ENCODE measurements at regions not wholly inside any gene's neighbourhood (a gene's known extent, or its start where the extent isn't known, plus 50 kb on each side); places are given as distances from the start of the nearest gene placed in this dataset.

DNA sequence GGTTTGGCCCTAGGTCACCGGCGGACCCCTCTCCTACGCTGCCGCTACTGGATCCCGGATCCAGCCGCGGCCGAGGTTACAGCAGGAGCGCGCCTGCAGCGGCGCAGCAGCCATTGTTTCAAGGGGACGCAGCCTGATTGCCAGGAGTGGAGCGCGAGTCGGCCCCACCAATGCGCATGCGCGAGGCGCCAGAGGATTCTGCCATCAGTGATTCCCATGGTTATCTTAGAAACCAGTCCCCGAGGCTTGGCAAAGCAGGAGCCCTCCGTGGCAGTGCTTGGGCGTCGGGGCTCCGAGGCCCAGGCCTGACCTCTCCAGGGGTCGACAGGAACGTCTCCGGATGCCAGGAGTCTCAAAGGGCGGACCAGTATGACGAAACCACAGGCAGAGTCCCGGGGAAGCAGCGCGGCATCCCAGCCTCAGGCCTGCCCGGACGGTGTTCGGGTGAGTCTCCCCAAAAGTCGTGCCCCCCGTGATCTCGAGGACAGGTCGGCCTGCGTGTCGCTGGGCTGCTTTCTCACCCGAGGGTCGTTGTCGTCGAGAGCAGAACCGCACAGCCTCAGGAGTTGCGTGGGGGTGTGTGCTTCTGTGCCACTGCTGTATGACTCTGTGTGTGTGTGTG lies 608.5 kb downstream of the KCNJ18 start:
- no peaks in the 10 kb centered on the region for H3F3A ChIP-seq (ENCODE audit: insufficient read depth, low read depth)
- POLR2A ChIA-PET (ENCODE audit: unreplicated experiment), result no interaction called here
- H4K20me1 ChIP-seq (ENCODE audit: insufficient read depth), result no peaks in the 10 kb centered on the region
- no peak for DNase-seq
- H3K27me3 ChIP-seq (ENCODE audit: insufficient read depth, low read depth), result peaks cover 55% of the 10 kb centered on the region
- no peak overlapping the region for H3K4me2 ChIP-seq
- no peaks in the 10 kb centered on the region for H3K4me1 ChIP-seq (replicated peaks; ENCODE audit: insufficient read depth)
- no peaks in the 10 kb centered on the region for H3K9me3 ChIP-seq (ENCODE audit: insufficient read depth, low read depth)
- no peak overlapping the region for H3K27ac ChIP-seq
- no peak overlapping the region for H3K4me3 ChIP-seq
- no peaks in the 10 kb centered on the region for H3K9me2 ChIP-seq (ENCODE audit: insufficient read depth)
- H3K36me3 ChIP-seq (ENCODE audit: low read depth), result no peaks in the 10 kb centered on the region
- TF ChIP-seq, protein P1, sequence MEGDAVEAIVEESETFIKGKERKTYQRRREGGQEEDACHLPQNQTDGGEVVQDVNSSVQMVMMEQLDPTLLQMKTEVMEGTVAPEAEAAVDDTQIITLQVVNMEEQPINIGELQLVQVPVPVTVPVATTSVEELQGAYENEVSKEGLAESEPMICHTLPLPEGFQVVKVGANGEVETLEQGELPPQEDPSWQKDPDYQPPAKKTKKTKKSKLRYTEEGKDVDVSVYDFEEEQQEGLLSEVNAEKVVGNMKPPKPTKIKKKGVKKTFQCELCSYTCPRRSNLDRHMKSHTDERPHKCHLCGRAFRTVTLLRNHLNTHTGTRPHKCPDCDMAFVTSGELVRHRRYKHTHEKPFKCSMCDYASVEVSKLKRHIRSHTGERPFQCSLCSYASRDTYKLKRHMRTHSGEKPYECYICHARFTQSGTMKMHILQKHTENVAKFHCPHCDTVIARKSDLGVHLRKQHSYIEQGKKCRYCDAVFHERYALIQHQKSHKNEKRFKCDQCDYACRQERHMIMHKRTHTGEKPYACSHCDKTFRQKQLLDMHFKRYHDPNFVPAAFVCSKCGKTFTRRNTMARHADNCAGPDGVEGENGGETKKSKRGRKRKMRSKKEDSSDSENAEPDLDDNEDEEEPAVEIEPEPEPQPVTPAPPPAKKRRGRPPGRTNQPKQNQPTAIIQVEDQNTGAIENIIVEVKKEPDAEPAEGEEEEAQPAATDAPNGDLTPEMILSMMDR (conservative IDR thresholded peaks at IDR 0.05), result no peak
- no peak for TF ChIP-seq EZH2 (IDR thresholded peaks at IDR 0.05; ENCODE audit: low read depth)
- BruUV-seq (replicated peaks), result no TSS peak
- H2AFZ ChIP-seq, result no peak overlapping the region
- CTCF ChIA-PET, result no interaction called here
- intact Hi-C loops (cut with micrococcal nuclease; ENCODE audit: unreplicated experiment), result no loop called here
- no peaks in the 10 kb centered on the region for H3K79me2 ChIP-seq (ENCODE audit: low read depth)

- Histone ChIP-seq H4K20me1 (ENCODE audit: insufficient read depth) (no peaks in the 10 kb centered on the region), H3K27ac (no peak overlapping the region), H3K4me3 (no peak overlapping the region), H3K9me3 (ENCODE audit: insufficient read depth, low read depth) (no peaks in the 10 kb centered on the region), H3K4me1 (replicated peaks; ENCODE audit: insufficient read depth) (no peaks in the 10 kb centered on the region), H3K36me3 (ENCODE audit: low read depth) (no peaks in the 10 kb centered on the region), H3K27me3 (ENCODE audit: insufficient read depth, low read depth) (peaks cover 56% of the 10 kb centered on the region), H3K9me2 (ENCODE audit: insufficient read depth) (no peaks in the 10 kb centered on the region), H3K79me2 (ENCODE audit: low read depth) (no peaks in the 10 kb centered on the region), H3F3A (ENCODE audit: insufficient read depth, low read depth) (no peaks in the 10 kb centered on the region), H2AFZ (no peak overlapping the region), H3K4me2 (no peak overlapping the region)
- intact Hi-C loops (cut with micrococcal nuclease; ENCODE audit: unreplicated experiment), result no loop called here
- TF ChIP-seq, protein P1 (conservative IDR thresholded peaks at IDR 0.05), result no peak
- no TSS peak for BruUV-seq (replicated peaks)
- CTCF ChIA-PET, result no interaction called here
- DNase-seq, result no peak
- POLR2A ChIA-PET (ENCODE audit: unreplicated experiment), result no interaction called here
Measured at GRCh38 chr17:22301353-22301745, 609.0 kb downstream of the KCNJ18 start.

- no peak overlapping the region for H2AFZ ChIP-seq
- H3K9me2 ChIP-seq (ENCODE audit: insufficient read depth), result no peaks in the 10 kb centered on the region
- H3K27me3 ChIP-seq (ENCODE audit: insufficient read depth, low read depth), result peaks cover 72% of the 10 kb centered on the region
- no peaks in the 10 kb centered on the region for H3F3A ChIP-seq (ENCODE audit: insufficient read depth, low read depth)
- ChIA-PET CTCF (no interaction called here), POLR2A (ENCODE audit: unreplicated experiment) (no interaction called here)
- DNase-seq, result no peak
- no peaks in the 10 kb centered on the region for H3K4me1 ChIP-seq (replicated peaks; ENCODE audit: insufficient read depth)
- no peak overlapping the region for H3K4me3 ChIP-seq
- BruUV-seq (replicated peaks), result no TSS peak
- H3K9me3 ChIP-seq (ENCODE audit: insufficient read depth, low read depth), result no peaks in the 10 kb centered on the region
- no peaks in the 10 kb centered on the region for H3K36me3 ChIP-seq (ENCODE audit: low read depth)
- no peaks in the 10 kb centered on the region for H4K20me1 ChIP-seq (ENCODE audit: insufficient read depth)
- no peak overlapping the region for H3K4me2 ChIP-seq
- intact Hi-C loops (cut with micrococcal nuclease; ENCODE audit: unreplicated experiment), result no loop called here
- no peak overlapping the region for H3K27ac ChIP-seq
- TF ChIP-seq EZH2 (IDR thresholded peaks at IDR 0.05; ENCODE audit: low read depth), result no peak
- TF ChIP-seq, protein P1 (conservative IDR thresholded peaks at IDR 0.05), result no peak
- H3K79me2 ChIP-seq (ENCODE audit: low read depth), result no peaks in the 10 kb centered on the region
Measured at GRCh38 chr17:22303096-22303495, 610.8 kb downstream of the KCNJ18 start.
